ENCODE measurements at regions not wholly inside any gene's neighbourhood (a gene's known extent, or its start where the extent isn't known, plus 50 kb on each side); places are given as distances from the start of the nearest gene placed in this dataset.
A peak's percentile ranks its signal among the peaks of the same experiment; 100 is the strongest.
"Not testable (repeated sequence)": the region's sequence is repeated elsewhere in the genome, so short reads cannot be mapped to it uniquely, and the experiment has no call there.

- no peaks in the 10 kb centered on the region for H3K27me3 Mint-ChIP-seq
- DNase-seq: no peak
- Histone ChIP-seq H3K27ac (ENCODE audit: low read depth, low read length) (no peak overlapping the region), H3K27me3 (ENCODE audit: insufficient read depth, low read length, poor library complexity, severe bottlenecking) (no peaks in the 10 kb centered on the region), H3K4me1 (ENCODE audit: insufficient read depth, low read length) (no peaks in the 10 kb centered on the region), H3K36me3 (ENCODE audit: insufficient read depth, low read length) (no peaks in the 10 kb centered on the region), H3K9me3 (ENCODE audit: low read length) (no peaks in the 10 kb centered on the region), H3K4me3 (ENCODE audit: low read length) (no peak overlapping the region)
- no peaks in the 10 kb centered on the region for H3K9me3 Mint-ChIP-seq
- no peaks in the 10 kb centered on the region for H3K4me1 Mint-ChIP-seq
- no peak overlapping the region for H3K4me3 Mint-ChIP-seq
- no peaks in the 10 kb centered on the region for H3K36me3 Mint-ChIP-seq
- POLR2A ChIA-PET: no interaction called here
- CTCF ChIA-PET: no interaction called here
- H3K27ac Mint-ChIP-seq: no peak overlapping the region
Observed at GRCh38 chr4:189840356-189840755, 100.3 kb upstream of the FRG1 start.

GRCh38 chr4:189843413-189844009 is 97.2 kb upstream of the FRG1 start:
- Histone ChIP-seq H3K4me3 (ENCODE audit: low read length) (no peak overlapping the region), H3K36me3 (ENCODE audit: insufficient read depth, low read length) (no peaks in the 10 kb centered on the region), H3K9me3 (ENCODE audit: low read length) (no peaks in the 10 kb centered on the region), H3K27ac (ENCODE audit: low read depth, low read length) (no peak overlapping the region), H3K4me1 (ENCODE audit: insufficient read depth, low read length) (no peaks in the 10 kb centered on the region), H3K27me3 (ENCODE audit: insufficient read depth, low read length, poor library complexity, severe bottlenecking) (no peaks in the 10 kb centered on the region)
- Mint-ChIP-seq H3K9me3 (no peaks in the 10 kb centered on the region), H3K4me3 (no peak overlapping the region), H3K36me3 (no peaks in the 10 kb centered on the region), H3K27me3 (no peaks in the 10 kb centered on the region), H3K4me1 (no peaks in the 10 kb centered on the region), H3K27ac (peak overlapping the region in 1 of 8 donors; percentile 72)
- POLR2A ChIA-PET: no interaction called here
- DNase-seq: no peak
- CTCF ChIA-PET: no interaction called here

- H3K27me3 Mint-ChIP-seq: no peaks in the 10 kb centered on the region
- no peak for DNase-seq
- H3K4me1 Mint-ChIP-seq: no peaks in the 10 kb centered on the region
- H3K36me3 Mint-ChIP-seq: no peaks in the 10 kb centered on the region
- no peaks in the 10 kb centered on the region for H3K9me3 Mint-ChIP-seq
- no peaks in the 10 kb centered on the region for H3K9me3 ChIP-seq (ENCODE audit: low read length)
- POLR2A ChIA-PET: no interaction called here
- no peak overlapping the region for H3K27ac ChIP-seq (ENCODE audit: low read depth, low read length)
- no peaks in the 10 kb centered on the region for H3K27me3 ChIP-seq (ENCODE audit: insufficient read depth, low read length, poor library complexity, severe bottlenecking)
- no peak overlapping the region for H3K4me3 ChIP-seq (ENCODE audit: low read length)
- H3K4me1 ChIP-seq (ENCODE audit: insufficient read depth, low read length): no peaks in the 10 kb centered on the region
- no peaks in the 10 kb centered on the region for H3K36me3 ChIP-seq (ENCODE audit: insufficient read depth, low read length)
- CTCF ChIA-PET: no interaction called here
- H3K4me3 Mint-ChIP-seq: no peak overlapping the region
- no peak overlapping the region for H3K27ac Mint-ChIP-seq
Observed at GRCh38 chr4:189845145-189845846, 95.4 kb upstream of the FRG1 start.

- H3K9me3 ChIP-seq (ENCODE audit: low read length); H3K27ac ChIP-seq (ENCODE audit: low read depth, low read length); H3K9me3 Mint-ChIP-seq; H3K36me3 Mint-ChIP-seq; H3K27me3 Mint-ChIP-seq; DNase-seq; H3K4me1 Mint-ChIP-seq; H3K36me3 ChIP-seq (ENCODE audit: insufficient read depth, low read length); H3K27ac Mint-ChIP-seq; H3K4me3 ChIP-seq (ENCODE audit: low read length); POLR2A ChIA-PET; H3K27me3 ChIP-seq (ENCODE audit: insufficient read depth, low read length, poor library complexity, severe bottlenecking); CTCF ChIA-PET; H3K4me1 ChIP-seq (ENCODE audit: insufficient read depth, low read length); H3K4me3 Mint-ChIP-seq: not testable (repeated sequence)
Observed at GRCh38 chr4:189846094-189846493, 94.6 kb upstream of the FRG1 start.

GRCh38 chr4:189846608-189847007 is 94.1 kb upstream of the FRG1 start:
- H3K27me3 Mint-ChIP-seq; H3K4me3 ChIP-seq (ENCODE audit: low read length); H3K36me3 ChIP-seq (ENCODE audit: insufficient read depth, low read length); H3K4me1 Mint-ChIP-seq; H3K9me3 Mint-ChIP-seq; H3K27ac Mint-ChIP-seq; H3K27ac ChIP-seq (ENCODE audit: low read depth, low read length); H3K36me3 Mint-ChIP-seq; DNase-seq; CTCF ChIA-PET; H3K27me3 ChIP-seq (ENCODE audit: insufficient read depth, low read length, poor library complexity, severe bottlenecking); H3K4me1 ChIP-seq (ENCODE audit: insufficient read depth, low read length); H3K9me3 ChIP-seq (ENCODE audit: low read length); POLR2A ChIA-PET; H3K4me3 Mint-ChIP-seq: not testable (repeated sequence)

- POLR2A ChIA-PET; H3K4me1 Mint-ChIP-seq; H3K27ac Mint-ChIP-seq; H3K36me3 ChIP-seq (ENCODE audit: insufficient read depth, low read length); H3K9me3 ChIP-seq (ENCODE audit: low read length); H3K27me3 Mint-ChIP-seq; H3K4me3 Mint-ChIP-seq; H3K27ac ChIP-seq (ENCODE audit: low read depth, low read length); H3K4me3 ChIP-seq (ENCODE audit: low read length); H3K27me3 ChIP-seq (ENCODE audit: insufficient read depth, low read length, poor library complexity, severe bottlenecking); H3K9me3 Mint-ChIP-seq; DNase-seq; H3K4me1 ChIP-seq (ENCODE audit: insufficient read depth, low read length); CTCF ChIA-PET; H3K36me3 Mint-ChIP-seq: not testable (repeated sequence)
Observed at GRCh38 chr4:189848672-189849071, 92.0 kb upstream of the FRG1 start.

GRCh38 chr4:189850239-189850856 is 90.3 kb upstream of the FRG1 start:
- no peak overlapping the region for H3K27ac ChIP-seq (ENCODE audit: low read depth, low read length)
- H3K36me3 ChIP-seq (ENCODE audit: insufficient read depth, low read length): no peaks in the 10 kb centered on the region
- no peaks in the 10 kb centered on the region for H3K9me3 ChIP-seq (ENCODE audit: low read length)
- Mint-ChIP-seq H3K4me1 (no peaks in the 10 kb centered on the region), H3K27me3 (no peaks in the 10 kb centered on the region), H3K27ac (no peak overlapping the region), H3K4me3 (no peak overlapping the region), H3K9me3 (peaks cover 0 to 16% (median 14%) of the 10 kb centered on the region in 5 donors), H3K36me3 (peaks cover 1 to 21% (median 10%) of the 10 kb centered on the region in 3 donors)
- POLR2A ChIA-PET: no interaction called here
- H3K4me1 ChIP-seq (ENCODE audit: insufficient read depth, low read length): no peaks in the 10 kb centered on the region
- CTCF ChIA-PET: no interaction called here
- no peak for DNase-seq
- H3K27me3 ChIP-seq (ENCODE audit: insufficient read depth, low read length, poor library complexity, severe bottlenecking): no peaks in the 10 kb centered on the region
- no peak overlapping the region for H3K4me3 ChIP-seq (ENCODE audit: low read length)

- peaks cover 0 to 40% (median 15%) of the 10 kb centered on the region in 3 donors for H3K36me3 Mint-ChIP-seq
- H3K27ac Mint-ChIP-seq: peak overlapping the region in 1 of 8 donors; percentile 7
- POLR2A ChIA-PET: no interaction called here
- no peak for DNase-seq
- no peaks in the 10 kb centered on the region for H3K27me3 Mint-ChIP-seq
- Histone ChIP-seq H3K4me1 (ENCODE audit: insufficient read depth, low read length) (no peaks in the 10 kb centered on the region), H3K9me3 (ENCODE audit: low read length) (no peaks in the 10 kb centered on the region), H3K36me3 (ENCODE audit: insufficient read depth, low read length) (no peaks in the 10 kb centered on the region), H3K27ac (ENCODE audit: low read depth, low read length) (no peak overlapping the region), H3K27me3 (ENCODE audit: insufficient read depth, low read length, poor library complexity, severe bottlenecking) (no peaks in the 10 kb centered on the region), H3K4me3 (ENCODE audit: low read length) (no peak overlapping the region)
- CTCF ChIA-PET: no interaction called here
- H3K9me3 Mint-ChIP-seq: peaks cover 2 to 19% (median 10%) of the 10 kb centered on the region in 5 donors
- H3K4me1 Mint-ChIP-seq: no peaks in the 10 kb centered on the region
- H3K4me3 Mint-ChIP-seq: no peak overlapping the region
Observed at GRCh38 chr4:189858435-189858834, 82.2 kb upstream of the FRG1 start.

Measured in CD8-positive, alpha-beta memory T cell (primary cell).